Right lung (tissue), 2 donors: ENCODE measurements at regions not wholly inside any gene's neighbourhood (a gene's known extent, or its start where the extent isn't known, plus 50 kb on each side); places are given as distances from the start of the nearest gene placed in this dataset.

ENCODE experiments used
- DNase-seq, 2 donors: peaks; one replicate each; pipeline ENCODE4 v3.0.0-alpha.2; 2013

- no peak for DNase-seq
These were observed 158.2 kb downstream of the CAND1 start for GRCh38 chr12:67427336-67427735.

DNA sequence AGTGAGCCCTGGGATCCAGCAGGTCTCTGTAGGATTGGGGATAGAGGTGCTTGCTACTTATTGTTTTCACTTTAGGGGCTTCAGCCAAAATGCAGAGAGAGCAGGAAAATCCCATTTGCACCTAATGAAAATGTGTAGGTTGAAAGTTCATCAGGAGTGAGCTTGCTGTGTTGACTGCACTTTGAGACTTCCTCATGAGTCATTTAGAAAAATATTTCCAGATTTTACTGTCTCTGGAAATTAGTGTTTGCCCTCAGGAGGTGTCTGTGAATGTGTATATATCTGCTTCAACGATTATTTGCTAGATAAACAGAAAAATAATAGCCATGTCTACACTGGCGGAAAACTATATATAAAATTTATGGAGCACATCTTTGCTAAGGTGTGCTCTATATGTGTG, 159.3 kb downstream of the CAND1 start:
- DNase-seq = no peak

DNA sequence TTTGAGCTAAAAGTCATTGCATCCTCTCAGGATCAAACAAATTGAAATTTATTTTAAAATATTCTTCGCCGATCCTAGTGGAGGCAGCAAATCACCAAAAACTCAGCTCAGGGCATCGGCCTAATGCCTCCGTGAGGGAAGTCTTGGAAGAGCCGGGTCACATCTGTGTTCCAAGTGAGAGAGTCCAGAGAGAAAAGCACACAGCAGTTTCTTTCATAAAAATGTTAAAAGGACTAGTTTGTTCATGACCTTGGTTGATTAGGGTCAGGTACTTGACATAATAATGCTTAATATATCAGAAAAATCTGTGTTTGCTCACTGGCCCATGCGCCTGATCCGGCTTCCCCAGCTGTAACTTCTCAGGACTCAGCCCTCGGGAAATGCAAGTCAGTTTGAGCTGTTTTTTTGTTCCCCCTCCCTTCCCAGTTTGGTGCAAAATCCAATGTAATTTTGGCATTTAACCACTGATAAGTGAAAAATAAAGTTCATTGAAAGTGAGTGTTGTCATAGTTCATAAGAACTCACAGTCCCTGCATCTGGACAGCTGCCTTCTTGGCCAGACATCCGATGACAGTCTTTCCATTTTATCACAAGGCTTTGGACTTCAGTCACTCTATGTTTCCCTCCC, 161.7 kb downstream of the CAND1 start:
- DNase-seq = peak; percentile 95

GRCh38 chr12:67431411-67432020, 162.4 kb downstream of the CAND1 start:
- peak in 1 of 2 donors; percentile 57 for DNase-seq

- no peak for DNase-seq
These were observed 164.4 kb downstream of the CAND1 start for GRCh38 chr12:67433385-67434175.

GRCh38 chr12:67434671-67435370, 165.7 kb downstream of the CAND1 start:
- DNase-seq = no peak

GRCh38 chr12:67436230-67436629, 167.1 kb downstream of the CAND1 start:
- no peak for DNase-seq

- no peak for DNase-seq
These were observed 167.9 kb downstream of the CAND1 start for GRCh38 chr12:67437011-67437410.

DNA sequence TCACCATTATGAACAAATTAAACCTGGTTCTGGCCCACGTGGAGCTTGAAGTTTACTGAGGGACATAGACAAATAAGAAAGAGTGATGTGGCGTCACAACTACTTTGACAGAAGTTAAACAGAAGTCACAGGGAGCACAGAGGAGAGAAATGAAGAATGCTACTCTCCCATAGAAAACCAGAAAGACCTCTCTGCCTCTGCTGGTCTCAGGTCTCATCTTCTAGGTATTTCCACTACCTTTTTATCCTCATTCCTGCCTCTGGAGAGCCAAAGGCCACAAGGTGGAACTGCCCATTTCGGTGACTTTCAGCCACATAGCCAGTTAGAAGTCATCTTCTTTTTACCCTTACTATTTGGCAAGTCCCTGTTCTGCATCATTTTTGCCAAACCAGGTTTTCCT, 170.5 kb downstream of the CAND1 start:
- DNase-seq = no peak

- DNase-seq = peak; percentile 60 to 65
These were observed 172.7 kb downstream of the CAND1 start for GRCh38 chr12:67441736-67442346.

DNA sequence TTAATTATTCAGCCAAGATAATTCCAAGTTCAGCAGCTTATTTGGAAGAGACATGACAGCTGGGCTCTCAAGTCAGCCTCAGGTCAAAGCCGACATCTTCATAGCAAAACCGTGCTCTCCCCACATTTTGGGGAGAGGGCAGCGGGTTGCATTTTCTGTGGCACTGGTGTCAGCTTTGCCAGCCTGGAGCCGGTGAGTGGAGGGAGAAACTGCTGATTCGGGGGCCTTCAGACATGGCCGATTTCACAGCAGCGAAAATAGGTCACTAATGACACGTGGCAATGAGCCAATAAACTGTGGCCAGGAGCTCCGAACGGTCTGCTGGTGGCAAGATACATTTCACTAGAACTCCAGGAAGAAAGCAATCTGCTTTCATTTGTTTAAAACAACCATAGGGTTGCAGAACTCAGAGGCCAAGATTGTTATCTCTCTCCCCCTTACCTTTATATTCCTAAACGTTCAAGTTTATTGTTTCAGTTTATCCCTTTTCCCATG, 173.2 kb downstream of the CAND1 start:
- DNase-seq = peak in 1 of 2 donors; percentile 25

- DNase-seq = no peak
These were observed 173.7 kb downstream of the CAND1 start for GRCh38 chr12:67442896-67443295.

DNA sequence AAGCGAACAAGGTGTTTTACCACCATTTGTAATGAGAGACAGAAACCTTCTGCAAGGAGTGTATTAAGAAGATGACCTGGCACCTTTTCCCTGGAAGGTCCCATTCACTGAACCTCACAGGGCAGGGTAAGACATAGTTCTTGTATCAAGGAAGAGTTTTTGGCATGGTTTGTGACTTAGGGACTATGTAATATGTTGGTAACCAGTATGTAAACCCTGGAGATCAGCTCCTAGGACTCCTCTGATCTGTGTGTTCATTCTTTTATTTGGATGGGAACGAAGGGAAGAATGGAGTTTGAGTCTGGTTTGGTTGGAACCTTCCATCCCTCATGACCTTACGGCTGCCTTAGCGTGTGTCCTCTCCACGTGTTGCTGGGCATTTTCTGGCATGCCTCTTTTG, 175.4 kb downstream of the CAND1 start:
- no peak for DNase-seq

- DNase-seq = no peak
These were observed 177.6 kb downstream of the CAND1 start for GRCh38 chr12:67446716-67447115.

DNA sequence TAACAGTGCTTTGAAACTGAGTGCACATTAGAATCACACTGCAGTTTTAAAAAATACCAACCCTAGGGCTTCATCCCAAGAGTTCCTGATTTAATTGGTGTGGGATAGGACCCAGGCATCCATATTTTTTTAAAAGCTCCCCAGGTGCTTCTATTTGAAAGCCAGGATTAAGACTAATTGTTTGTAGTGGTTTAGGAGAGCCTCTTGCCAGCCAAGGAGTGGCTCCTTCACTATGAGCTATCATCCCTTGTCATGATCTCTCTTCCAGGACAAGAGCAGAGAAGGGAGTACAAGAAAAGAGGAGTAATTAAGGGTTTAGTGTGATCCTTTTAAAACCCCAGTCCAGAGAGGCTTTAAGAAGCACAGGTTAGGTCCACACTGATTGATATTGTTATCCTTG, 178.0 kb downstream of the CAND1 start:
- DNase-seq = no peak

- no peak for DNase-seq
These were observed 180.5 kb downstream of the CAND1 start for GRCh38 chr12:67449591-67450052.

DNA sequence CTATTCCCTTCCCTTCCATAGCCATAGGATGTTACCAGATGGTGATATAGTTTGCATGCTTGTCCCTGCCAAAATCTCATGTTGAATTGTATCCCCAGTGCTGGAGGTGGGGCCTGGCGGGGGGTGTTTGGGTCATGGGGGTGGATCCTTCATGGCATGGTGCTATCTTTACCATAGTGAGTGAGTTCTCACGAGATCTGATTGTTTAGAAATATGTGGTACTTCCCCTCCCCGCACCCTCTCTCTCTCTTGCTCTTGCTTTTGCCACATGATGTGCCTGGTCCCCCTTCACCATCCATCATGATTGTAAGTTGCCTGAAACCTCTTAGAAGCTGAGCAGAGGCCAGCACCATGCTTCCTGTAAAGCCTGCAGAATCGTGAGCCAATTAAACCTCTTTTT, 181.3 kb downstream of the CAND1 start:
- DNase-seq = no peak

GRCh38 chr12:67451206-67451605, 182.0 kb downstream of the CAND1 start:
- DNase-seq = no peak

- no peak for DNase-seq
These were observed 183.1 kb downstream of the CAND1 start for GRCh38 chr12:67452119-67452805.

DNA sequence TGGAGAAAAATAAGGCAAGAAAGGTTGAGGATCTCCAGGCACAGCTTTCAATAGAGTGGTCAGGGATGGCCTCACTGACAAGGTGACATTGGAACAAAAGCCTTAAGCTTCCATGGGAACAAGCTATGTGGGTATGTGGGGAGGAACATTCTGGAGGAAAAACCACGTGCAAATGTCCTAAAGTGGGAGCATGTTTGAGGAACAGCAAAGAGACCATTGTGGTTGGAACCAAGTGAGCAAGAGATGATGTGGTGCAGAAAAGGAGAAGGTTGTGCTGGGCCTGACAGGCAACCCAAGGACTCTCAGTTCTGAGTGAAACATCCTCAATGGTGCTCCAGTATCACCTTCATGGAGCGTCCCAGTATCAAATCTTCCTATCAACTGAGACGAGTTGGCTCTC, 184.0 kb downstream of the CAND1 start:
- no peak for DNase-seq

DNA sequence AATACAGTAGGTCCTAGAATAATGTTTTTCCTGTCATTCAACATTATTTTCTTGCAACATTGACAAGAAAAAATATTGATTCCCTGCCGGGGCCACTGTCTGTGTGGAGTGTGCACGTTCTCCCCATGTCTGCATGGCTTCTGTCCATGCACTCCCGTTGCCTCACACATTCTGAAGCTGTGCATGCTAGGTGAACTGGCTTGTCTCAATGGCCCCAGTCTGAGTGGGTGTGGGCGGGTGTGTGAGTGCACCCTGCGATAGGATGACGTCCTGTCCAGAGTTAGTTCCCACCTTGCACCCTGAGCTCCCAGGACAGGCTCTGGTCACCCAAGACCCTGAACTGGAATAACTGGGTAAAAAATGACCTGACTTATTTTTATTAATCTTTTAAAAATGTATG, 186.1 kb downstream of the CAND1 start:
- no peak for DNase-seq
